CD14-positive monocyte (primary cell): ENCODE measurements at regions not wholly inside any gene's neighbourhood (a gene's known extent, or its start where the extent isn't known, plus 50 kb on each side); places are given as distances from the start of the nearest gene placed in this dataset.

ENCODE experiments used
- DNase-seq, 3 donors: peaks; one replicate each; pipeline ENCODE4 v3.0.0-alpha.2; 2011 to 2022
- H2AFZ ChIP-seq: 2 replicates; pipeline ENCODE4 v1.6.0; 2012; ENCODE audit warnings: mild to moderate bottlenecking, low read depth, low read length, inconsistent platforms; ENCODE audit not compliant: insufficient read depth, poor library complexity, severe bottlenecking
- H3K27ac ChIP-seq, 2 donors: 1 replicate in 1 of 2; 2 replicates in 1 of 2; pipeline ENCODE4 v1.5.1; 2012 to 2013; ENCODE audit warnings: low read length in 2 of 2, control low read depth in 1 of 2, inconsistent platforms in 1 of 2, low read depth in 1 of 2, mild to moderate bottlenecking in 1 of 2
- H3K27me3 ChIP-seq, 2 donors: one replicate each; pipeline versions ENCODE4 v1.6.0 to v1.6.1; 2011 to 2013; ENCODE audit warnings: low read length in 2 of 2; ENCODE audit not compliant: control insufficient read depth in 2 of 2, insufficient read depth in 2 of 2
- H3K36me3 ChIP-seq, 2 donors: replicated peaks in 1 of 2; 1 replicate in 1 of 2; 2 replicates in 1 of 2; pipeline versions ENCODE4 v1.5.1 to v1.6.1; 2012 to 2013; ENCODE audit warnings: low read length in 2 of 2, control low read depth in 1 of 2, inconsistent platforms in 1 of 2, mild to moderate bottlenecking in 1 of 2; ENCODE audit not compliant: insufficient read depth in 2 of 2, control insufficient read depth in 1 of 2
- H3K4me1 ChIP-seq, 2 donors: 1 replicate in 1 of 2; 2 replicates in 1 of 2; pipeline versions ENCODE4 v1.5.1 to v1.6.1; 2012 to 2013; ENCODE audit warnings: low read length in 2 of 2, control low read depth in 1 of 2, inconsistent platforms in 1 of 2, mild to moderate bottlenecking in 1 of 2, moderate library complexity in 1 of 2; ENCODE audit not compliant: insufficient read depth in 2 of 2, control insufficient read depth in 1 of 2
- H3K4me2 ChIP-seq: replicated peaks from 2 replicates; pipeline ENCODE3; 2012; ENCODE audit warnings: low read length, moderate library complexity, mild to moderate bottlenecking; ENCODE audit not compliant: poor library complexity, severe bottlenecking; ENCODE audit errors: extremely low read depth
- H3K4me3 ChIP-seq, 3 experiments: fragments of 200-600 bp in 1 of 3; sonication (generic) in 1 of 3; replicated peaks in 1 of 3; 1 replicate in 2 of 3; 2 replicates in 1 of 3; pipeline ENCODE4 v1.5.1; 2011 to 2013; ENCODE audit warnings: low read length in 3 of 3, mild to moderate bottlenecking in 3 of 3, control low read depth in 2 of 3, low read depth in 2 of 3, inconsistent platforms in 1 of 3, moderate library complexity in 1 of 3
- H3K79me2 ChIP-seq: 2 replicates; pipeline ENCODE4 v1.6.0; 2012; ENCODE audit warnings: mild to moderate bottlenecking, control low read depth, inconsistent platforms, low read length, moderate library complexity; ENCODE audit not compliant: insufficient read depth
- H3K9ac ChIP-seq: 2 replicates; pipeline ENCODE4 v1.6.0; 2017; ENCODE audit warnings: low read length, mild to moderate bottlenecking; ENCODE audit not compliant: insufficient read depth, poor library complexity, severe bottlenecking
- H3K9me3 ChIP-seq, 2 donors: replicated peaks in 1 of 2; 1 replicate in 1 of 2; 2 replicates in 1 of 2; pipeline versions ENCODE4 v1.5.1 to v1.6.1; 2012 to 2013; ENCODE audit warnings: low read length in 2 of 2, control low read depth in 1 of 2; ENCODE audit not compliant: control insufficient read depth in 1 of 2, insufficient read depth in 1 of 2
- H4K20me1 ChIP-seq: 2 replicates; pipeline ENCODE4 v1.6.0; 2012; ENCODE audit warnings: mild to moderate bottlenecking, low read length, control low read depth, moderate library complexity; ENCODE audit not compliant: insufficient read depth
- H3K27ac Mint-ChIP-seq, 7 donors: one replicate each; pipeline ENCODE4 v1.8.0; 2020; ENCODE audit warnings: mild to moderate bottlenecking in 7 of 7, mixed read lengths in 7 of 7, moderate library complexity in 6 of 7, inconsistent platforms in 2 of 7
- H3K27me3 Mint-ChIP-seq, 3 donors: one replicate each; pipeline ENCODE4 v1.8.0; 2021 to 2022; ENCODE audit warnings: low read depth in 3 of 3, mild to moderate bottlenecking in 3 of 3, mixed read lengths in 3 of 3, moderate library complexity in 3 of 3, inconsistent platforms in 1 of 3
- H3K36me3 Mint-ChIP-seq, 2 donors: one replicate each; pipeline ENCODE4 v1.8.0; 2020; ENCODE audit warnings: mixed read lengths in 2 of 2, inconsistent platforms in 1 of 2, mild to moderate bottlenecking in 1 of 2
- H3K4me1 Mint-ChIP-seq: one replicate; pipeline ENCODE4 v1.8.0; 2020; ENCODE audit warnings: mild to moderate bottlenecking, mixed read lengths
- H3K4me3 Mint-ChIP-seq, 2 donors: one replicate each; pipeline ENCODE4 v1.8.0; 2020; ENCODE audit warnings: mild to moderate bottlenecking in 2 of 2, mixed read lengths in 2 of 2, moderate library complexity in 1 of 2
- H3K9me3 Mint-ChIP-seq, 7 donors: one replicate each; pipeline ENCODE4 v1.8.0; 2020 to 2022; ENCODE audit warnings: mixed read lengths in 7 of 7, mild to moderate bottlenecking in 6 of 7, moderate library complexity in 6 of 7, inconsistent platforms in 2 of 7
- WGBS: methylation state at CpG from one replicate; pipeline ENCODE4 v1.1.5; 2013; ENCODE audit warnings: missing lambda C conversion rate; ENCODE audit not compliant: insufficient coverage; 5-methylcytosine and 5-hydroxymethylcytosine counted together
- intact Hi-C, 2 donors: fragments of 100-400 bp; cut with micrococcal nuclease; formaldehyde crosslinking; loops; one replicate each; pipeline versions ENCODE4 v1.15.0 to v1.15.1; 2023
- TF ChIP-seq, protein P1 (sequence below): fragments of 200-600 bp; IDR thresholded peaks from one replicate; pipeline ENCODE4 v1.8.0; 2022; ENCODE audit warnings: antibody characterized with exemption, mild to moderate bottlenecking

DNA sequence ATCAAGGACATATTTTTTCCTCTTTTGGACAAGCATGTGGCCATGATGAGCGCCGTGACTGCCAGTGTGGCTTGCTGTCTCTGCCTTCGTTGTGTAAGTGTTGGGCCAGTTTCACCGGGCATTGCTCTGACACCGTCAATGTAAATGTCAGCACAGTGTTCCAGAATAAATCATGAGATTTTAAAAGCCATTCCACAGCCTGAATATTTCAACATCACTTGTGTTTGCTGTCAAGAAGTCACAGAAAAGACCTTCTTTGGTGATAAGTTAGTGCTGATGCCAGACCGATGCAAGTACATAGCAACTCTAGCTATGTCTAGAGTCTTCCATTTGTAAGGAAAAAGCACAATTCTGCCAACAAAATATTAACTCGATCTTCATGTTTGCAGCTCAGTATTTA is 467.8 kb downstream of the TBC1D22A start:
- TF ChIP-seq, protein P1, sequence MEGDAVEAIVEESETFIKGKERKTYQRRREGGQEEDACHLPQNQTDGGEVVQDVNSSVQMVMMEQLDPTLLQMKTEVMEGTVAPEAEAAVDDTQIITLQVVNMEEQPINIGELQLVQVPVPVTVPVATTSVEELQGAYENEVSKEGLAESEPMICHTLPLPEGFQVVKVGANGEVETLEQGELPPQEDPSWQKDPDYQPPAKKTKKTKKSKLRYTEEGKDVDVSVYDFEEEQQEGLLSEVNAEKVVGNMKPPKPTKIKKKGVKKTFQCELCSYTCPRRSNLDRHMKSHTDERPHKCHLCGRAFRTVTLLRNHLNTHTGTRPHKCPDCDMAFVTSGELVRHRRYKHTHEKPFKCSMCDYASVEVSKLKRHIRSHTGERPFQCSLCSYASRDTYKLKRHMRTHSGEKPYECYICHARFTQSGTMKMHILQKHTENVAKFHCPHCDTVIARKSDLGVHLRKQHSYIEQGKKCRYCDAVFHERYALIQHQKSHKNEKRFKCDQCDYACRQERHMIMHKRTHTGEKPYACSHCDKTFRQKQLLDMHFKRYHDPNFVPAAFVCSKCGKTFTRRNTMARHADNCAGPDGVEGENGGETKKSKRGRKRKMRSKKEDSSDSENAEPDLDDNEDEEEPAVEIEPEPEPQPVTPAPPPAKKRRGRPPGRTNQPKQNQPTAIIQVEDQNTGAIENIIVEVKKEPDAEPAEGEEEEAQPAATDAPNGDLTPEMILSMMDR: no peak
- H3K27me3 Mint-ChIP-seq: peaks cover 3 to 5% (median 5%) of the 10 kb centered on the region in 3 donors
- no peak overlapping the region for H3K4me3 ChIP-seq
- no peaks in the 10 kb centered on the region for H3K36me3 ChIP-seq
- 98% methylated on average over 6 of the region's 7 CpGs for WGBS
- H3K4me1 ChIP-seq: no peaks in the 10 kb centered on the region
- no peaks in the 10 kb centered on the region for H3K79me2 ChIP-seq
- H3K4me3 Mint-ChIP-seq: no peak overlapping the region
- intact Hi-C loops: no loop called here
- no peak overlapping the region for H3K4me2 ChIP-seq
- H3K27ac ChIP-seq: no peak overlapping the region
- DNase-seq: no peak
- no peaks in the 10 kb centered on the region for H3K4me1 Mint-ChIP-seq
- peaks cover 17 to 27% of the 10 kb centered on the region in 2 donors for H3K9me3 ChIP-seq
- H4K20me1 ChIP-seq: no peaks in the 10 kb centered on the region
- H3K9ac ChIP-seq: no peak overlapping the region
- H3K9me3 Mint-ChIP-seq: peaks cover 14 to 33% (median 17%) of the 10 kb centered on the region in 7 donors
- no peak overlapping the region for H2AFZ ChIP-seq
- H3K27me3 ChIP-seq: no peaks in the 10 kb centered on the region
- H3K27ac Mint-ChIP-seq: no peak overlapping the region
- no peaks in the 10 kb centered on the region for H3K36me3 Mint-ChIP-seq

GRCh38 chr22:47228767-47229166 is 466.3 kb downstream of the TBC1D22A start:
- Mint-ChIP-seq H3K27ac (no peak overlapping the region), H3K27me3 (peaks cover 3 to 8% (median 5%) of the 10 kb centered on the region in 3 donors), H3K36me3 (no peaks in the 10 kb centered on the region), H3K4me3 (no peak overlapping the region), H3K9me3 (peaks cover 11 to 28% (median 16%) of the 10 kb centered on the region in 7 donors), H3K4me1 (no peaks in the 10 kb centered on the region)
- H3K4me3 ChIP-seq: no peak overlapping the region
- no peak overlapping the region for H2AFZ ChIP-seq
- no peak for DNase-seq
- TF ChIP-seq, protein P1: no peak
- H3K79me2 ChIP-seq: no peaks in the 10 kb centered on the region
- H3K4me2 ChIP-seq: no peak overlapping the region
- no peaks in the 10 kb centered on the region for H3K4me1 ChIP-seq
- H4K20me1 ChIP-seq: no peaks in the 10 kb centered on the region
- no CpG with 5 or more reads among the region's 3 CpGs for WGBS
- no peaks in the 10 kb centered on the region for H3K27me3 ChIP-seq
- intact Hi-C loops: no loop called here
- no peak overlapping the region for H3K9ac ChIP-seq
- H3K36me3 ChIP-seq: no peaks in the 10 kb centered on the region
- no peak overlapping the region for H3K27ac ChIP-seq
- peaks cover 17 to 24% of the 10 kb centered on the region in 2 donors for H3K9me3 ChIP-seq
